ENCODE measurements at regions not wholly inside any gene's neighbourhood (a gene's known extent, or its start where the extent isn't known, plus 50 kb on each side); places are given as distances from the start of the nearest gene placed in this dataset.

- no peak for DNase-seq
- intact Hi-C loops (cut with DNase I) = no loop called here
These were observed 1313.3 kb downstream of the ROBO2 start for GRCh38 chr3:78353231-78353630.

- intact Hi-C loops (cut with DNase I) = no loop called here
These were observed 1321.0 kb downstream of the ROBO2 start for GRCh38 chr3:78360849-78361248.

GRCh38 chr3:78368636-78369345 is 1328.9 kb downstream of the ROBO2 start:
- DNase-seq = no peak
- intact Hi-C loops (cut with DNase I) = no loop called here

More at GRCh38 chr3:78360849-78361248, 1321.0 kb downstream of the ROBO2 start:
- DNase-seq = no peak

- DNase-seq = no peak
- intact Hi-C loops (cut with DNase I) = no loop called here
These were observed 1350.3 kb downstream of the ROBO2 start for GRCh38 chr3:78390221-78390620.

GRCh38 chr3:78398401-78398800 is 1358.5 kb downstream of the ROBO2 start:
- intact Hi-C loops (cut with DNase I) = no loop called here
- DNase-seq = no peak

- intact Hi-C loops (cut with DNase I) = no loop called here
- DNase-seq = no peak
These were observed 1362.8 kb downstream of the ROBO2 start for GRCh38 chr3:78402720-78403119.

- intact Hi-C loops (cut with DNase I) = no loop called here
- DNase-seq = no peak
These were observed 1362.1 kb downstream of the ROBO1 start for GRCh38 chr3:78405745-78406144.

GRCh38 chr3:78406396-78406795 is 1361.4 kb downstream of the ROBO1 start:
- no peak for DNase-seq
- intact Hi-C loops (cut with DNase I) = no loop called here

- DNase-seq = no peak
- intact Hi-C loops (cut with DNase I) = no loop called here
These were observed 1357.7 kb downstream of the ROBO1 start for GRCh38 chr3:78410077-78410476.

- intact Hi-C loops (cut with DNase I) = no loop called here
- DNase-seq = no peak
These were observed 1353.5 kb downstream of the ROBO1 start for GRCh38 chr3:78414261-78414660.

- intact Hi-C loops (cut with DNase I) = no loop called here
- DNase-seq = no peak
These were observed 1347.2 kb downstream of the ROBO1 start for GRCh38 chr3:78420611-78421010.

- intact Hi-C loops (cut with DNase I) = no loop called here
- no peak for DNase-seq
These were observed 1346.4 kb downstream of the ROBO1 start for GRCh38 chr3:78421247-78421966.

- no peak for DNase-seq
- intact Hi-C loops (cut with DNase I) = no loop called here
These were observed 1343.1 kb downstream of the ROBO1 start for GRCh38 chr3:78424656-78425055.

GRCh38 chr3:78426454-78426853 is 1341.3 kb downstream of the ROBO1 start:
- intact Hi-C loops (cut with DNase I) = no loop called here

GRCh38 chr3:78427303-78427702 is 1340.5 kb downstream of the ROBO1 start:
- DNase-seq = no peak
- intact Hi-C loops (cut with DNase I) = no loop called here

More at GRCh38 chr3:78426454-78426853, 1341.3 kb downstream of the ROBO1 start:
- no peak for DNase-seq

- DNase-seq = no peak
- intact Hi-C loops (cut with DNase I) = no loop called here
These were observed 1337.1 kb downstream of the ROBO1 start for GRCh38 chr3:78430741-78431140.

- intact Hi-C loops (cut with DNase I) = no loop called here
These were observed 1333.0 kb downstream of the ROBO1 start for GRCh38 chr3:78434801-78435200.

GRCh38 chr3:78455166-78455565 is 1312.6 kb downstream of the ROBO1 start:
- intact Hi-C loops (cut with DNase I) = no loop called here
- DNase-seq = no peak

More at GRCh38 chr3:78434801-78435200, 1333.0 kb downstream of the ROBO1 start:
- no peak for DNase-seq

GRCh38 chr3:78455712-78456433 is 1311.9 kb downstream of the ROBO1 start:
- DNase-seq = no peak
- intact Hi-C loops (cut with DNase I) = no loop called here

GRCh38 chr3:78459796-78460195 is 1308.0 kb downstream of the ROBO1 start:
- DNase-seq = no peak
- intact Hi-C loops (cut with DNase I) = no loop called here

GRCh38 chr3:78462021-78462420 is 1305.8 kb downstream of the ROBO1 start:
- DNase-seq = no peak
- intact Hi-C loops (cut with DNase I) = no loop called here

Data from posterior cingulate gyrus (tissue), 11 donors.